NCI-H69 (cell line): ENCODE measurements at regions not wholly inside any gene's neighbourhood (a gene's known extent, or its start where the extent isn't known, plus 50 kb on each side); places are given as distances from the start of the nearest gene placed in this dataset.
"Not testable (repeated sequence)": the region's sequence is repeated elsewhere in the genome, so short reads cannot be mapped to it uniquely, and the experiment has no call there.

Experiments used
- DNase-seq: peaks from one replicate; lab custom pipeline; 2025; lab: John Stamatoyannopoulos, UW

DNA sequence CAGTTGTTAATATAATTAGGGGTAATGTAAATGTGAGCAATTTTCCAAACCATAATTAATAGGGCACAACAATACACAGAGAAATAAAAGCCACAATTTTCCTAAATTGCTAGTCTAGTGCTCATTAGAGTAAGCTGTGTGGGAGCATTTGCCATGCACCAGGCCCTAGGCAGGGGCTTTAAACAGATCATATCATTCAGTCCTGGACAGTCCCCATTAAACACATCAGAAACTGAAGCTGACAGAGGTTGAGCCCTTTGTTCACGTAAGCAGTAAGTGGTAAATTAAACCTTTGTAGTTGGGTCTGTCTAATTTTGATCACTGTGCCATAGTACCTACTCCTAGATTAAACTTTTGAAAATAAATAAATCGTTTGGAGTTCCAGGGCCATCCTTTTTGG lies 931.1 kb downstream of the C6orf118 start:
- peak; percentile 83 for DNase-seq

DNA sequence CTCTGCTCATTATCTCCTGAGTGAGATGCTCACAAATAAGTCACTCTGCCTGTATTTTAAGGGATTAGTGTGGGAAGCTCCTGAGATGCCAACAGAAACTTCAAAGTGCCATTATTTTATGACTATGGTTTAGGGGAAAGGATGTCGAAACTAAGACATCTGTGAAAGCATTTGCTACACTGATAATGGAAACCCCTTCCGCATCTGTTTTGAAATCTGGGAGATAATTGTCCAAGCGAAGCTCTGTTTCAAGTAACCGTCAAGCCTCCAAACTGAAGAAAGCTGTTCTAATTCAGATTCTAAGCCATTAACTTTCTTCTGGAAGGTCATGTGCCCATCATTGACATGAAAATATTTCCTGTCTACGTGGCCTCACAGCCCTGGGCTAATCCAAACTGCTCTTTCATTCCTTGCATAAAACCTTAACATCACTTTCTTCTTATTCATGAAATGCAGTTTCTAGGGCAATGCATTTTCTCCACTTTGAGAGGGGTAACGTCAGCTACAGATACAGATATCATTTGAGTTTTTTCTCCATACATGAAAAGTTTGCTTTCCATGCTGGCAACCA lies 932.0 kb downstream of the C6orf118 start:
- DNase-seq, result no peak

DNA sequence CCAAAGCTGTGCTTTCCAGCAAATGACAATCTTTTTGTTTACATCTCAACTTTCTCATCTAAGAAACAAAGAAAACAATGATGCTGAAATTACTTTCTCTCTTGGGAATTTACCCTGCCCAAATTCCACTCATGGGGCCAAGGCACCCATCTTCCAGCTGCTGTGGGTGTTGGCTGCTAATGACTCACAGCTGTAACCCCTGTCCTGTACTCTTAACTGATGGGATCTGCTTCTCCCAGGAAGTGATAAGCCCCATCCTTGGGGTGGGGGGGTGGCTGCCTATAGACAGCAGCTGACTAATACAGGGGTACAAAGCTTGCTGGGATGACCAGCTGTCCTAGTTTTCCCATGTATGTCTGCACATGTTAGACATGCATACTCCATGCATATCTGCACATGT lies 938.6 kb downstream of the C6orf118 start:
- no peak for DNase-seq

DNA sequence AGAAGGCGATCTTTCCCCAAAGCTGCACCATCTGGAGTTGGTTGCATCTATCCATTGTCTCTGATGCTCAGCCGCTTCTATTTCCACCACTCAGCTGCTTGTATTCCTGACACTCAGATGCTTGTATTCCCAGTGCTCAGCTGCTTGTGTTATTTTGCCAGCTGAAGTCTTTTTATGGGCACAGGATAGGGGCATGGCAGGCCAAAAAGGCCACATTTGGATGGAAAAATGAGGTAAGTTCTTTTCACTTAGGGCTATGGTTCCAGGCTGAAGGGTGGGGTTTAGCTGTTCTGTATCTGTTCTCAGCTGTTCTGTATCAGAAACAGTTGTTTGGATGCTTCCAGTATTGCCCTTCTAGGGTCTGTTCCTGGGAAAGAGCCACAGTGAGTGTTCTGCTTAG lies 944.9 kb downstream of the QKI start:
- no peak for DNase-seq

DNA sequence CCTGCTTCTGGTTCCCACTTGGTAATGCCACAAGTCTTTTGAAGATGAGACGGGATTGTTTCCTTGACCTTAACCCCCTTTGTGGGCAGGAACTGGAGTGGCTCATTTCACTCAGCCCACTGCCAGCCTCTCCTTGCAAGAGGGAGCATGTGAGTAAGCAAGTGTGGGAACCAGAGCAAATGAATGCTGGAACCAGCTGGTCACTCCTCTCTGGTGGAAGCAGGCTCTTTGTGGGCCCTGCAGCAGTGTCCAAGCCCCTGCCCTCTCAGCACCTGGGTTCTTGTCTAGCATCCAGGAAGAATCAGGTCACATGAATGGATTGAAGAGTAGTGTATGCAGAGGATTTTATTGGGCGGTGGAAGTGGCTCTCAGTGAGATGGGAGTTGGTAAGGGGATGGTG lies 944.5 kb downstream of the QKI start:
- DNase-seq, result no peak

DNA sequence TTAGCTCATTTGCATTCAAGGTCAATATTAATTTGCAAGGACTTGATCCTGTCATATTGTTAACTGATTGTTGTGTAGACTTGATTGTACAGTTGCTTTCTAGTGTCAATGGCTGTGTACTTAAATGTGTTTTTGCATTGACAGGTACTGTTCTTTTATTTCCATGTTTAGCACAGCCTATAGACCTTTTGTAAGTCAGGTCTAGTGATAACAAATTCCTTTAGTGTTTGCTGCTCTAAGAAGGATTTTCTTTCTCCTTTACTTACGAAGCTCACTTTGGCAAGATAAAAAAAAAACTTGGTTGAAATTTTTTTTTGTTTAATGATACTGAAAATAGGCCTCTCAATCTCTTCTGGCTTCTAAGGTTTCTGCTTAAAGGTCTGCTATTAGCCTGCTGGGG lies 942.3 kb downstream of the QKI start:
- no peak for DNase-seq

DNA sequence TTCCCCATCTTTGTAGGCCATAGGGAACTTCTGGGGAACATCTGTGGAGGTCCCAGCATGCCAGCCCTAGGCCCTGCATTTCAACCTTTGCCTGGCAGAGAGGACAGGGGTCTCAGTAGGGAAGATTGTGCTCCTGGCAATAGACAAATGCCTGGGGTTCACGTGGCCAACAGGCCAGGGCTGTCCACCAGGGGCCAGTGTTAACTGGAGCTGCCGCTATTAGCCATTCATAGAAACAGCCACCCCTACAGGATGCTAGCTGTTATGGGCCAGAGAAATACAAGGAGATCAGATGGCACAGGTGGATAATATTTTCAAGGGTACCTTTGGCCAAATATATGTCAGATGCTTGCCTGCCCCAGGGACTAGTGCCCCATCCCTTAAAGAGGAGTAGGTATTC lies 932.9 kb downstream of the QKI start:
- peak; percentile 9 for DNase-seq

DNA sequence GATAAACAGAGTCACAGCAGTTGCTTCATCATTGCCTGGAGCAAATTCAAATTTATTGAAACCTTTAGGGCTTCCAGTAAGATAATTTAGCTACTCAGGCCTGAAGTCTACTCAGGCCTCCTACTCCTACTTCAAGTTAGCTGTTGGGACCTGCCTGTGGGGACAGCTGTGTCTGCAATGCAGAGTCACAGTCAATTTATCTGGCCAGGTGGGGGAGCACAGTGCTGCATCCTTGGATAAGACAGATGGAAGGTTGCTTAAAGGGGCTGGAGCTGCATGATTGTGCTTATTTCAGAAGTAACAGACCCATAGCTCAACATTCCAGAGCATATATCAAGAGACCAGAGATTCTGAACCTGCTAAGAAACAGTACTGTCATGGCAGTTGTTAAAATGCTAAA lies 932.1 kb downstream of the QKI start:
- peak; percentile 19 for DNase-seq

DNA sequence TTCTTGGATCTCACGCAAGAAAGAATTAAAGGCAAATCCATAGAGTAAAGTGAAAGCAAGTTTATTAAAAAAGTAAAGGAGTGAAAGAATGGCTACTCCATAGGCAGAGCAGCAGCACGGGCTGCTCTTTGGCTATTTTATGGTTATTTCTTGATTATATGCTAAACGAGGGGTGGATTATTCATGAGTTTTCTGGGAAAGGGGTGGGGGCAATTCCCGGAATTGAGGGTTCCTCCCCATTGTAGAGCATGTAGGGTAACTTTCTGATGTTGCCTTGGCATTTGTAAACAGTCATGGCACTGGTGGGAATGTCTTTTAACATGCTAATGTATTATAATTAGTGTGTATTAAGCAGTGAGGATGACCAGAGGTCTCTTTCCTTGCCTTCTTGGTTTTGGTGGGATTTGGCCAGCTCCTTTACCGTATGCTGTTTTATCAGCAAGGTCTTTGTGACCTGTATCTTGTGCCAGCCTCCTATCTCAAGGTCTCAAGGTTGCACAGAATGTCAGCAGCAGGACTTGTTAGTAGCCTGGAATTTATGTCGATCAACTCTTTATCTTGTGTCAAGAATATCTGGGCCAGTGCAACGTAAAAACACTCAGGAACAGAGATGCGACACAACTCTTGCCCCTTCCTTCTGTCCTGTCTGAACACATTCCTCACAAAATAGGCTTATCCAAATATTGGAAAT lies 931.4 kb downstream of the QKI start:
- DNase-seq, result no peak

DNA sequence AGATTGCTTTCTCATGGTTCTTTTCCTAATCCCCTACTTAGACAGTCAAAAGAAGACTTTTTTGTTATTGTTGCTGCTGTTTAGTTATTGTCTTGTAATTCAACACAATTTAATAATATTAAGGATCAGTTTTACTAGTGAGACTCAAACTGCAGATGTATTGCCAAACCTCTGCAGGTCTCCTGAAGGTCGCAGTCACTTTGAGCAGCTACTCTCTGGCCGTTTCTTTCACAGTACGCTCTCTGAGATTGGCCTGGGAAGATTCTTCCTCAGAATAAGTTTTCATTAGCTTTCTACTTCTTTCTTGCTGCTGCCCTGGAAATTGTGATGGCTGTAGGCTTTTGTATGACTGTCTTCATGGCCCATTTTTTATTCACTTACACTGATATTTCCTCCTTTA lies 930.8 kb downstream of the QKI start:
- no peak for DNase-seq

DNA sequence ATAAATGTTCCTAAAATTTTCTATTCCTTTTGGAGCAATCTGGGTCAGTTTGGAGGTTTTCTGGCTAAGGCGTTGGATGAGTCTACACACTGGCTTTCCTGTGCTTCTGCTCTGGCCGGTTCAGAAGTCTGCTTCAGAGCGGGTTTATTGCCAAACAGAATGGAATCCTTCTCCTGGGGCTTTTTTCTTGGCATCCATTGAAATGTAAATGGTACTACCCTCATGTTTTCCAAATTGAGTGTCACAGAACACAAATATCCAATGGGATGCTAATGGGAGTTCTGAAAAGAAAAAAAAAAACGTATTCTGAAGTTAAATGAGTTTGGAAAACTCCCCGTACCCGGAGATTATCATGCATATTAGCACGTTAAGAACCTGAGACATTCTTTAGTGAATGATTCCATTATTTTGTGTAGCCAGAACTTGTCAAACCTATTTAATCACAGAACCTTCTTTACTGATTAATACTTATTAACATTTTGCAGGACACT lies 930.3 kb downstream of the QKI start:
- DNase-seq, result no peak

DNA sequence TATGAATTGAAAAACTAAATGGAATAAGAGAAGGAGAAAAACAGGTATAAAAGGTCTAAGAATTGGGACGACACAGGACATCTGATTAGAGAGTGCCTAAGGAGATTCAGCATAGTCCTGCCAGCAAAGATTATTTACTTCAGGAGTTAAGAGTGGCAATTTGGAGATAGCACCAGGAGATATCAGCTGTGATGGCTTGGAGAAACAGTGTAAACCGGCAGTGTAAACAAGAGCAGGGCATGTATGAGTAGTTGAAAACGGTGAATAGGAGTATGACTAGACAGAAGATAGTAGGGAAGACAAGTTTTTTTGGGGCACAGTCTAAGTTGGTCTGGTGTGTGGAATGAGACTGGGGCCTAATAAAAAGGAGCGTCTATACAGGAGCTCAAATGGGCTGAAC lies 924.9 kb downstream of the QKI start:
- DNase-seq, result not testable (repeated sequence)

DNA sequence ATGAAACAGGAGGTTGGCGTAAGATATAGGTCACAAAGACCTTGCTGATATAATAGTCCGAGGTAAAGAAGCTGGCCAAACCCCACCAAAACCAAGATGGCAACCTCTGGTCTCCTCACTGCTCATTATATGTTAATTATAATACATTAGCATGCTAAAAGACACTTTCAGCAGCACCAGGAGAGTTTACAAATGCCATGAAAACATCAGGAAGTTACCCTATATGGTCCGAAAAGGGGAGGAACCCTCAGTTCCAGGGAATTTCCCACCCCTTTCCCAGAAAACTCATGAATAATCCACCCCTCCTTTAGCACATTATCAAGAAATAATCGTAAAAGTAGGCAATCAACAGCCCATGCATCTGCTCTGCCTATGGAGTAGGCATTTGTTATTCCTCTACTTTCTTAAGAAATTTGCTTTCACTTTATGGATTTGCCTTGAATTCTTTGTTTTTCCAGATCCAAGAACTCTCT lies 923.4 kb downstream of the QKI start:
- no peak for DNase-seq

DNA sequence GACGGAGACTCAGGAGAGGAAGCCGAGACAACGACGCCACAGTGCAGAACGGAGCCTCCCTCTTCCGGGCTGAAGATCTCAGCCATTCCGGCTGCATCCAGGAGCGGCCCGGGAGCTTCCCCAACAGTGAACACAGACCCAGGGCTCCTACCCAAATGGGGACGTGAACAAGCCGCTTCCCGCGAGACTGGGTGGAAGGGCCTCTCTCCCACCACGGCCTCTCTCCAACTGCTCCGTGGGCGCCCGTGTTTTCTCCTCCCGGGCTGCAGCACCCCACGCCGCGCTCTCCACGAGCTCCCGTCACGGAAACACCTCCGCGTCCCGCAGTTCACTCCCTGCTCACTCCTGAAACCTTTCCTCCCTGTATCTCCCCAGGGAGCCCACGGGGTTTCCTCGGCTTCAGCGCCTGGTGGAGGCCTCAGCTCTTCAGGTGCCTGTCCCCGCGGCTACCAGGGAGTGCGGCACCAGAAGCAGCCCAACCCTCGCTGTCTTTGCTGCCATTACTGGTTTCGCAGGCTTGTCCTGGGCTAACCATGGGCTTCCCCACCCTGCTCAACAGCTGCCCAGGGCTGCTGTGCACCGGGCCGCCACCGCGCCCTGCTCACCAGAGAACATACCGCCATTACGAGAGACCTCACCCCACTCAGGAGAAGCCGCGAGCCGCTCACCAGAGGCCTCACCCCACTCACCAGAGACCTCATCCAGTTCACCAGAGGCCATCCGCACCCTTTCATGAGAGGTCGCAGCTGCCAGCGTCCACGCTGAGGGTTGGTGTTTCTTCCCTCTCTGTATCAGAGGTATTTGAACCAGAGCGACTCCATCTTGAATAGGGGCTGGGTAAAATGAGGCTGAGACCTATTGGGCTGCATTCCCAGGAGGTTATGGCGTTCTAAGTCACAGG lies 922.8 kb downstream of the QKI start:
- no peak for DNase-seq

DNA sequence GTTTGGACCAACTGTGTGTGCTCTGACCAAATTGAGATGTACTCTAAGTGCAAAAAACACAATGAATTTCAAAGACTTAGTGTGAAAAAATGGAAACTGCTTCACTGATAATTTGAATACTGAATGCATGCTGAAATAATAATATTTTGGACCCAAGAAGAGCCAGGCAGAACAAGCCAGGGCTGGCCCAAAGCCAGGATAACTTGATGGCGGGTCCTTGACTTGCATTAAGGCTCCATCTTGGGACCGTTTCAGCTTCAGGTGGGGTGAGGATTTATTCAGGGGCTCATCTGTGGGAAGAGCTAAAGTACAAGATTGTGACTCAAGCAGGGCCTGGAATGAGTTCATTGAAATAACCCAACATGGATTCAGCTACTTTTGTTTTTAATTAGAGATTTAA lies 921.9 kb downstream of the QKI start:
- DNase-seq, result no peak

DNA sequence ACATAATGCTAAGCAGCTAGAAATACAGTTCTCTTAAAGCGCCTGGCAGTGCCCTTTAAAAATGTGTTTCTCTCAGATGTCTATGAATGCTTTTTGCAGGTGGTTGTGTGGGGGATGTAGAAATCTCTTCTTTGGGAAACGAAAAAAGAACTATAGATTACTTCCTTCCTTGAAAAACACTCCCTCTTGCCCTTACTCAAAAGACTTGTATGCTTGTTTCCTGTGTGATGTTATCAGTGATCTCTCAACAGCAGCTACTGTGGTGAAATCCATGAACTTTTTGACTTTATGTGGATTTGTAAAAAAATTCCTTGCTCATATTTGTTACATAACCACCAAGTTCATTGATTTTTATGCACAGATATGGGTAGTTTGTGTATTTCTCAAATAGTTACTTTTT lies 916.5 kb downstream of the QKI start:
- DNase-seq, result no peak

DNA sequence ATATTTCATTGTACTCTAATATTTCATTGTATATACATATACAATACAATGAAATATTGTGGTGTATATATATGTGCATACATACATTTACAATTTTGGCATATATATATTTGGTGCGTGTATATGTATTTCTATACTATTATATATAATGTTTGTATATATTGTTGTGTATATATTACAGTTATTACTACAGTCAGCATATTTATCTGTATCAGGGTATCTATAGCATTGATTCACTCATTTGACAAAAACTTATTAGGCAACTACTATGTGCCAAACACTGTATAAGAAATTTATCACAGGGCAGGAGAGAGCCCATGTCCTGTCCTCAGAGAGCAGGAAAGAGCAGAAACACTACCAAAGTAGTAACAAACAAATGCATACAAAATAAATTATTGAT lies 910.6 kb downstream of the QKI start:
- no peak for DNase-seq

DNA sequence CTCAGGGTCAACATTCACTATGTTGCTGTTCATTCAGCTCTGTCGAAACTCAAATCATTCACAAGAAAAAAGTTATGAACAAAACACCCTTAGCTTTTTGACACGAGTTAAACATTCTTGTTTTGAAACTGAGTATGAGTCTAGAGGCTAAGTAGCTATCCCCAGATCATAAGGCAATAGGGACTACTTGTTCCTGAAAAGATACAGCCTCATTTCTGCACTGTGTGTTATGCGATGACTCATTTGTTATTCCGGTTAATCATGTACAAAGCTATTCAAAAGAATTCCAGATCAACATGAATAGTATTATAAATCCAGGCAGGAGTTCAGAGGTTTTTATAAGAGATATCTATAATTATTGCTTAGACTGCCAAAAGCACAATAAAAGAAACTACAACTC lies 908.0 kb downstream of the QKI start:
- no peak for DNase-seq

DNA sequence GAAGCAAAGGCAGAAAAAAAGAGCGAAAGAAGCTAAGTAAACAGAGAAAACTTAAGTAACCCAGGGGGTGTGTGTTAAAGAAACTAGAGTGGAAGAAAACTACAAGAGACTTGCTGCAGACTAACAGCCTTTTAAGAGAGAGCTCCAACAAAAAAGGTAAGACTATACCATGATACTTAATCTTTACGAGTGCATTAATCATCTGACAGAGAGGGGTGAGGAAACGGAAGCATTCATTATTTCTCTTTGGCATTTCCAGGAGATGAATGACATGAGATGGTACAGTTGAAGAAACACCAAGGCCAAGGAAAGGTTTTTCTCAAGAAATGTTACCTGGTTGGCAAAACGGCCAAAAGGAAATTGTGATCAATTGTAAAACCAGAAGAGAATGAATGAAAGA lies 906.8 kb downstream of the QKI start:
- DNase-seq, result no peak

DNA sequence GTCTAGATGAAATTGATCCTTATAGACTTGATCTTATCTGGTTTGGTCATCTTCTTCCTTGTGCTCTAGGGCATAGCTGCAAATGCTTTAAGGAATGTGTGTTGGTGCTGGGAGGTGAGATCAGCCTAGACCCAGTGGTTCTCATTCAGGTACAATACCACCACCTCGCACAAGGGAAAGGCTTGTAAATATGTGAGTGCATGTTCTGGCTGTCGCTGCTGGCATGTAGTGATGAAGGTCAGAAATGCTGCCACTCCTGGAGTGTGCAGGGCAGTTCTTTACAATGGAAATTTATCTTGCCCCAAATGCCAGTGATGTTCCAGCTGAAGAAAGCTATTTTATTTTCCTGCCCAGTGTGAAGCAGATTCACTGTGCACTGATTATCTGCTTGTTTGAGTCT lies 900.9 kb downstream of the QKI start:
- DNase-seq, result no peak

DNA sequence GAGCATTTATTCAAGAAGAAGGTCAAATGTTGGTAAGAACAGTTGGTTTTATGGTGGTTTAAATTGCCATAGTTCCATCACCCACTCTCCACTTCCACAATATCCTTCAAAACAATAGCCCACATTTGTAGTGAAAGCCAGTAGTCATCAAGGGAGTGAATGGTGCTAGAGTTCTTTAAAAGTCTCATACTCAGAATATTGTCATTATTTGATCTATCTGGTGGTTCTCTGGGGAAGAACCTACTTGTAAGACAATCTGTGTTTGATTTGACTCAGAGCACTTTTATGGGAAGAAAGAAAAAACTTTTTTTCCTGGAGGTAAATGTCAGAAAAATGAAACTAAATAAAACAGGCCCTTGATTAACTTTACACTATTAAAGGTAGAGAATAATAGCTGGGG lies 893.8 kb downstream of the QKI start:
- DNase-seq, result no peak

DNA sequence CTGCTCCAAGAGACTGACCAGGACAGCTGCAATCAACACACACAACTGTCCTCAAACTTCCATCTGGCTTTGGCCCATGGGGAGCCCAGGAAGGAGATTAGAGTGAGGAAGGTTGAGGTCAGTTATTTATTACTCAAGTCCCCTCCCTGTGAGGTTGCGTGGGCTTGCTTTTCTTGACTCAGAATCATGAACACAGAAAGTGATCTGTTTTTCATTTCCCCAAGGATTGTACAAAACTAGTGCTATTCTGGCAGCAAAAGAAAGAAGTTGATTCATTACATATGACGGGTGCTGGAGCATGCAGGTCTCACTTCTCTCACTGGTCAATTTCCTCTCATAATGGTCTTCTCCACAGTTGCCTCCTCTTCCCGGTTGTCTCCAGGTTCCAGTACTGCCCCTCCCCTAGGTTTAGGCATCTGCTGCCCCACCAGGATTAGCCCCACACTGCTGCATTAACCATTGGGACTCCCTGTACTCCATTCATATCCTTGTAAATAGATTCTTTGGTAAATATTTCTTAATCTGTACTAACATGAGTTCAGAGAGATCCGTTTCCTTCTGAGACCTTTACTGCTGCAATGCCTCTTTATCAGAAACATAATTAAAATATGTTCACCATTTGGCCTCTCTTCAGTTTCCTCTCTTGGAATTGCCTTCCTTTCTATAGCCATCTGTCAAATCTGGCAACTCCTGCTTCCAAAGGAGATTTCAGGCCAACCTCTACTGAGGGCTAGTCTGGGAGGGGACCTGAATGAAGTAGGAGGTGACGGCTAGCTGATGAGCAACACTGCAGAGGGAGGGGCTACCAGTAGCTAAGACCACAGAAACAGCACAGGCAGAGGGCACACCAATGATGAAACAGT lies 888.8 kb downstream of the QKI start:
- no peak for DNase-seq
